NCI-H510A (cell line): ENCODE measurements at regions not wholly inside any gene's neighbourhood (a gene's known extent, or its start where the extent isn't known, plus 50 kb on each side); places are given as distances from the start of the nearest gene placed in this dataset.
A peak's percentile ranks its signal among the peaks of the same experiment; 100 is the strongest.

Experiments
- DNase-seq: peaks from one replicate; lab custom pipeline; 2025; lab: John Stamatoyannopoulos, UW

GRCh38 chr1:58891347-58891746 lies 107.5 kb upstream of the JUN start:
- DNase-seq, result no peak

- peak; percentile 43 for DNase-seq
Observed at GRCh38 chr1:58893257-58893869, 109.5 kb upstream of the JUN start.

- no peak for DNase-seq
Observed at GRCh38 chr1:58895082-58895481, 111.2 kb upstream of the JUN start.

- DNase-seq, result no peak
Observed at GRCh38 chr1:58895559-58896145, 111.8 kb upstream of the JUN start.

- peak; percentile 66 for DNase-seq
Observed at GRCh38 chr1:58896246-58897183, 112.7 kb upstream of the JUN start.

- no peak for DNase-seq
Observed at GRCh38 chr1:58898739-58899586, 115.1 kb upstream of the JUN start.

GRCh38 chr1:58899587-58900271 lies 115.9 kb upstream of the JUN start:
- DNase-seq, result no peak

- no peak for DNase-seq
Observed at GRCh38 chr1:58900396-58900795, 116.5 kb upstream of the JUN start.

- DNase-seq, result no peak
Observed at GRCh38 chr1:58901008-58901407, 117.2 kb upstream of the JUN start.

- DNase-seq, result no peak
Observed at GRCh38 chr1:58902830-58903513, 119.1 kb upstream of the JUN start.

GRCh38 chr1:58903514-58904298 lies 119.9 kb upstream of the JUN start:
- peak; percentile 82 for DNase-seq

GRCh38 chr1:58904299-58905125 lies 120.7 kb upstream of the JUN start:
- DNase-seq, result no peak

GRCh38 chr1:58905126-58905490 lies 121.3 kb upstream of the JUN start:
- no peak for DNase-seq

- no peak for DNase-seq
Observed at GRCh38 chr1:58905628-58906221, 121.9 kb upstream of the JUN start.

GRCh38 chr1:58907398-58907797 lies 123.6 kb upstream of the JUN start:
- DNase-seq, result no peak

- DNase-seq, result no peak
Observed at GRCh38 chr1:58908561-58909560, 125.0 kb upstream of the JUN start.

GRCh38 chr1:58909914-58910681 lies 126.3 kb upstream of the JUN start:
- no peak for DNase-seq
